IgD-negative memory B cell (primary cell): ENCODE measurements at regions not wholly inside any gene's neighbourhood (a gene's known extent, or its start where the extent isn't known, plus 50 kb on each side); places are given as distances from the start of the nearest gene placed in this dataset.

Source experiments
- H3K27ac Mint-ChIP-seq, 3 donors: one replicate each; pipeline ENCODE4 v1.8.0; 2020 to 2022; ENCODE audit warnings: mild to moderate bottlenecking in 3 of 3, mixed read lengths in 3 of 3, moderate library complexity in 1 of 3
- H3K27me3 Mint-ChIP-seq: one replicate; pipeline ENCODE4 v1.8.0; 2021; ENCODE audit warnings: mixed read lengths
- H3K36me3 Mint-ChIP-seq: one replicate; pipeline ENCODE4 v1.8.0; 2020; ENCODE audit warnings: mild to moderate bottlenecking, mixed read lengths
- H3K4me1 Mint-ChIP-seq, 3 donors: one replicate each; pipeline ENCODE4 v1.8.0; 2020 to 2022; ENCODE audit warnings: mixed read lengths in 3 of 3, mild to moderate bottlenecking in 1 of 3
- H3K4me3 Mint-ChIP-seq, 4 donors: one replicate each; pipeline ENCODE4 v1.8.0; 2020 to 2022; ENCODE audit warnings: mild to moderate bottlenecking in 4 of 4, mixed read lengths in 4 of 4, moderate library complexity in 3 of 4
- H3K9me3 Mint-ChIP-seq, 3 donors: one replicate each; pipeline ENCODE4 v1.8.0; 2020 to 2021; ENCODE audit warnings: mixed read lengths in 3 of 3, mild to moderate bottlenecking in 1 of 3

DNA sequence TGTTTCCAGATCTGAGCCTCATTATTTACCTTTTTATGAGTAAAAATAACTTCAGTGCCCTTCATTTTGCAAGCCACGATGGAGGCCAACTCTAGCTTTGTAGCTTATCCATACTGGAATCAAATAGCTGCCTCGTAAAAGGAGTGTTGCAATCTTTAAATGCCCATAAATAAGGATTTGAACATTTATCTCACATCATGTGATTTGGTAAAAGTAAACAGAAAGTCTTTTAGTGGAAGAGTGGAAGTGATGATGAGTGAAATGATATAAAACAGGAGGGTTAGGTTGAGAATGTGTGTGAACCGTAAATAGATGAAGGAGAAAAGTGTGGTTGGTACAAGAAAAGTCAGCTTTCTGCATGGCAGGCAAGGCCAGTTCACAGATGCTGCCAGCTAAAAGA, 348.9 kb downstream of the OSR1 start:
- Mint-ChIP-seq H3K4me3 (no peak overlapping the region), H3K9me3 (peaks cover 0 to 2% (median 2%) of the 10 kb centered on the region in 3 donors)

DNA sequence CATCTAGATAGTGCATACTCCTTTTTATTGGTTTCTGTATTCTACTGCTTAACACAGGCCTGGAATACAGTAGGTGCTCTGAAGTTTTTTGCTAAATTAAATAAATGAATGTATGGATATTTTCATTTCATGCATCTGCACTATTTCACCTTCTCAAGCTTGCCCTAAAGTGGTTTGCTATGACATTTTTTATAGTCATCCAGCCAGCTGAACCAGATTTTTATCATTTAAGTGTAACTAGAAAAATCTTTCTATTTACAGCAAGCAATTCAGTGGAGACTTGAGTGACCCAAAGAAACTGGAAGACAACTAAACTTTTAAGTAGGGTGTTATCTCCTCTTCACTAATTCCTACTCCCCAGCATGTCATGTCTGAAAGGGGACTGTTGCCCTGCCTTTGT, 354.9 kb downstream of the OSR1 start:
- peaks cover 0 to 2% (median 0%) of the 10 kb centered on the region in 3 donors for H3K9me3 Mint-ChIP-seq
- H3K27ac Mint-ChIP-seq, result no peak overlapping the region
- H3K27me3 Mint-ChIP-seq, result peaks cover 2% of the 10 kb centered on the region
- H3K36me3 Mint-ChIP-seq, result peaks cover 2% of the 10 kb centered on the region
- no peak overlapping the region for H3K4me3 Mint-ChIP-seq
- H3K4me1 Mint-ChIP-seq, result no peaks in the 10 kb centered on the region

More for the DNA sequence above, 348.9 kb downstream of the OSR1 start:
- H3K27ac Mint-ChIP-seq, result no peak overlapping the region
- H3K4me1 Mint-ChIP-seq, result no peaks in the 10 kb centered on the region
- no peaks in the 10 kb centered on the region for H3K36me3 Mint-ChIP-seq
- peaks cover 2% of the 10 kb centered on the region for H3K27me3 Mint-ChIP-seq

DNA sequence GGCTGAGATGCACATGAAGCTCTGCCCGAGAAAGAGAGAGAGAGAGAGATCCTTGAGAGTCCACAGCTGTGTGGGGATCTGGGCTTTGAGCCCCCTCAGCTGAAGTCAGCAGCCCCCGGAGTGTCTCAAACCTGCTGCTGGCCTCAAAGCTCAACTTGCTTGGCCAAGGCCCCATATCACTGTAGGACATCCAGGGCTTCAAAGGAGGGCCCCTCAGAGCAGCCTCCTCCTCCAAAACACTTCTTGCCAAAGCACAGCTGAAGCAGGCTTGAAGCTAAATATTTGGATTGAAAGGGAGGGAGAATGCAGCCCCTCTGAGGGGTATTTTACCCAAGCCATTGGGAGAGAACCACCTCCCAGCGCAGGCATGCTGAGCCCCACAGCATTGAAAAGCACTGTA, 357.6 kb downstream of the OSR1 start:
- peaks cover 0 to 4% (median 0%) of the 10 kb centered on the region in 3 donors for H3K9me3 Mint-ChIP-seq
- H3K4me3 Mint-ChIP-seq, result no peak overlapping the region
- H3K27me3 Mint-ChIP-seq, result no peaks in the 10 kb centered on the region
- peak overlapping the region in 1 of 3 donors; percentile 12 for H3K27ac Mint-ChIP-seq
- H3K4me1 Mint-ChIP-seq, result no peaks in the 10 kb centered on the region
- peaks cover 6% of the 10 kb centered on the region for H3K36me3 Mint-ChIP-seq

DNA sequence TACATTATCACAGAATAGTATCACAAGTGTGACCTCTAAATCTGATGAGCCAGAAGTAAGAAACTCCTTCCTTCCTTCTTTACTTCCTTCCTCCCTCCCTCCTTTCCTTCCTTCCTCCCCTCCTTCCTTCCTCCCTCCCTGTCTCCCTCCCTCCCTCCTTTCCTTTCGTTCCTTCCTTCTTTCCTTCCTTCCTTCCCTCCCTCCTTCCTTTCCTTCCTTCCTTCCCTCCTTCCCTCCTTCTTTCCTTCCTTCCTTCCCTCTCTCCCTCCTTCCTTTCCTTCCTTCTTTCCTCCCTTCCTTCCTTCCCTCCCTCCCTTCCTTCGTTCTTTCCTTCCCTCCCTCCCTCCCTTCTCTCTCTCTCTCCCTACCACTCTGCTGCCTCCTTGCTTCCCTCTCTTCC, 359.2 kb downstream of the OSR1 start:
- no peaks in the 10 kb centered on the region for H3K4me1 Mint-ChIP-seq
- peaks cover 0 to 4% (median 0%) of the 10 kb centered on the region in 3 donors for H3K9me3 Mint-ChIP-seq
- H3K27ac Mint-ChIP-seq, result no peak overlapping the region
- no peaks in the 10 kb centered on the region for H3K27me3 Mint-ChIP-seq
- peaks cover 6% of the 10 kb centered on the region for H3K36me3 Mint-ChIP-seq
- H3K4me3 Mint-ChIP-seq, result no peak overlapping the region

DNA sequence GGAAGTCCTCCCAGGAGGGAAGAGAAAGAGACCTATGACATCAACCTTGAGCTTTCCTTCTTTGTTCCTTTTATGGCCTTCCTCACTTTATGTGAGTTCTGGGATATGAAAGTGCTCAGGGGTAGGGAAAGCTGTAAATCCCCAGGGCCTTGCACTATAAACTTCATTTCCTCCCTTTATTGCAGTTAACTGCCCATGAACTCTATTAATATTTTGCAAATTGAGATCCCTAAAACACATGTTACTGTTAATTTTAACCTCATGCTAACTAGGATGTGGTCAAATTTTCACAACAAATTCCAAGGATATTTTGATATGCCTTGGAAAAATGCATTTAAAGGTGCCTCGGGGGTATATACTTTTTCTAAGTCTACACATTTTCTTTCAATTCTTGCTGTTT, 359.9 kb downstream of the OSR1 start:
- peaks cover 6% of the 10 kb centered on the region for H3K36me3 Mint-ChIP-seq
- no peaks in the 10 kb centered on the region for H3K4me1 Mint-ChIP-seq
- peak overlapping the region in 1 of 3 donors; percentile 28 for H3K27ac Mint-ChIP-seq
- H3K4me3 Mint-ChIP-seq, result no peak overlapping the region
- no peaks in the 10 kb centered on the region for H3K27me3 Mint-ChIP-seq
- peaks cover 0 to 4% (median 0%) of the 10 kb centered on the region in 3 donors for H3K9me3 Mint-ChIP-seq

DNA sequence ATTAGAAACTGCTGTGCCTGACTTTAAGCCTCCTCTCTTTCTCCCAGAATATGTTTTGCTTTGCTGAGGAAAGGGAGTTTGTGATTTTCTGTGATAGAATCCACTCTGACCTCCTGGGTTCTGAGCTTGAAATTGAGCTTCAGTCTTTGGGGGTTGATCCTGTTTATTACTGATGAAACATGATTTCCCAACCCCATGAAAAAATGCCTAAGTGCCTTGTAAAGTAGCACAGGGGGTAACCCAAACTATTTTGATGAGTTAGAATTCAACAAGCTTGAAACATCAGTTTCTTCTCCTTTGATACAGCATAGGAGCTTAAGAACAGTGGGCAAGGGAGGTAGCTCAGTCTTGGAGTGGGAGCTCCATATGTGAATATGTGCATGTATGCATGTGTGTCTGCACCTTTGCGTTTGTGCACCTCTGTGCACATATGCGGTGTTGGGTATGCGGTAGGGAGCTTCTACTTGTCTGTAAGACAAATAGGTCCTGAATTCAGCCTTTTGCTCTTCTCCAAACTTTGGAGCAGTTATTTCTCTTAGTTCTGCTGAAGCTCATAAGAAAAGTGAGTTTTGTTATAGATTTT, 364.6 kb downstream of the OSR1 start:
- Mint-ChIP-seq H3K27me3 (no peaks in the 10 kb centered on the region), H3K9me3 (peaks cover 0 to 2% (median 0%) of the 10 kb centered on the region in 3 donors), H3K27ac (no peak overlapping the region), H3K4me3 (no peak overlapping the region), H3K36me3 (peaks cover 4% of the 10 kb centered on the region), H3K4me1 (no peaks in the 10 kb centered on the region)

DNA sequence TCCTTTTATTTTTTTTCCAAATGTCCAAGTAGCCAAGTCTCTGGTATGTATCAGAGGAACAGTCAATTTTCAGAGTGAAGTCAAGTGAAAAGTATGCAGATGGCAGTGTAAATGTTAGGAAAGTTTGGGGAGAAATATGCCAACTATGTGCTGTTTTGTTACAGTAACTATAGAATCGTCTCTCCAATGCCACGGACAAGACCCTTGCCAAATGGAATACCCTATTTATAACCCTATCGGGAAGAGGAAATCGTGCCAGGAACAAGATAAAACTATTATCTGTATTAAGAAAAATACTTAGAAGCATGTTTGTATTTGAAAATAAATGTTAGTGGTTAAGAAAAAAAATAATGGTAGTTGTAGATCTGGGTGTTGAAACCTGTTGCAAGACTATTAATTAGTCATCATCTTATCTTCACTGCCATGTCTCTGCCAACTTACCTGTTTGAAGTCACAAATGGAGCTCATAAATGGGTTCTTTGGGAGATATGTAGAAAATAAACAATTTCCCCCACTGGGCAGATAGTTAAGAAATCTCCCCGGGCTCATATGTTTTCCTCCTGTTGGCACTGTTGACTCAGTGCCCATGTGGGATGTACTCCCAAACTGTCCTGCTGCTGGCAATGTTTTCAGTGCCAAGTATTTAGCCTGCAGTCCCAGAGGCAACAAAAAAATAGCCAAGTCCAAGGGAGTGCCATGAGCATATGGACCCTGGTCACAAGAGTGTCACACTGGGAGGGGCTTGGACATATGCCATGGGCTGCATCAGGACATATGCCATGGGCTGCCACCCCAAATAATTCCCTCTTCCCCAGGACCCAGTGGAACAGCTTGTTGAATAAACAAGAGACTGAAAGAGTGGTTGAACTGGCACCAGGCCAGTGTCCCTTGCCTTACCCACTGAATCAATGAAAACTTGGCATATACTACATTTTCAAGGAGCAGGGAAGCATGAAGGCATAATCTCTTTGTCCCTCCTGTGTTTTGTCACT, 366.9 kb downstream of the OSR1 start:
- Mint-ChIP-seq H3K36me3 (peaks cover 4% of the 10 kb centered on the region), H3K4me1 (no peaks in the 10 kb centered on the region), H3K4me3 (no peak overlapping the region), H3K9me3 (no peaks in the 10 kb centered on the region), H3K27me3 (no peaks in the 10 kb centered on the region), H3K27ac (no peak overlapping the region)

DNA sequence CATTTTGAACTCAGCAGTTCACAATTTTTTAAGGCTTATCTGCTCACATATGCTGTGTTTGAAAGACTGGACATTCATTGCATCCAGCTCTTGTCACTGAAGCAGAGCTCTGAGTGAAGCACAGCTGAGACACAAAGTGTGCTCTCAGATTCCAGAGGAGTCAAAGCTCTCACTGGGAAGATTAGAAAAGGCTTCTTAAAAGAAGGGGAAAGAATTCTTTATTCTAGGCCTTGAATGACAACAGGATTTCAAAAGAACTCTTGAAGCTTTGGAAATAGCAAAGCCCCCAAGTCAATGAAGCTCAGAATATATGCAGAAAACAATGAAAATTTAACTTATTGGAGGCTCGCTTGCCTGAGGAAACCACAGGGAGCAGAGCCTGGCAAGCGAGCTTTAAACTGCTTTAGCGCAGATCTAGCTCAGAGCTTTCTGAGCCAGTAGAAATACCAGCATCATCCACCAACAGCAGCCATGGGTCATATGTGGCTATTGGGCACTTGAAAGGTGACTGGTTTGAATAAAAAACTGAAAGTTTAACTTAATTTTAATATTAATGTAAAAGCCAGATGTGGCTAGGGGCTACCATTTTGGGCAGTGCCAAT, 369.7 kb downstream of the OSR1 start:
- H3K27ac Mint-ChIP-seq, result no peak overlapping the region
- no peak overlapping the region for H3K4me3 Mint-ChIP-seq
- H3K27me3 Mint-ChIP-seq, result no peaks in the 10 kb centered on the region
- no peaks in the 10 kb centered on the region for H3K36me3 Mint-ChIP-seq
- no peaks in the 10 kb centered on the region for H3K4me1 Mint-ChIP-seq
- H3K9me3 Mint-ChIP-seq, result no peaks in the 10 kb centered on the region

DNA sequence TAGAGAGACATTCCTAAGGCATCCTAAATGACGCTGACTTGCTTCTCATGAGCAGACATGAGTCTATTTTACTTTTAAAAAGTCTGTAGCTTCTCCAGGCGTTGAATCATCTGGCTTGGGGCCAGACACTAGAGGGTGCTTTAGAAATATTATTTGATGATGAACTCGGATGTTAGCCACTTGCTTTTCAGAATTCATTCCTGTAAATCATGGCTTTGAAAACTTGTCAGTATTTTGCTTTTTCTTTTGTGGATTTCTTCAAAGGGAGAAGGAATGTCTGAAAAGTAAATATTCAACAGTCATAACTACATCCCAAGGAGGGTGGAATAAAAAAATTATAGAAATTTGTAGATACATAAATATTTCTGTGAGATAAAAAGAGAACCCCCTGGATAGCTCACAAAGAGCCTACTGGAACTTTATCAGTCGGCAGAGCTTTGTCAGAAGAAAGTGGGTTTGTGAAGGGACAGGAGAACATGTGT, 370.8 kb downstream of the OSR1 start:
- Mint-ChIP-seq H3K27ac (no peak overlapping the region), H3K36me3 (no peaks in the 10 kb centered on the region), H3K4me3 (no peak overlapping the region), H3K27me3 (no peaks in the 10 kb centered on the region), H3K9me3 (no peaks in the 10 kb centered on the region), H3K4me1 (no peaks in the 10 kb centered on the region)

DNA sequence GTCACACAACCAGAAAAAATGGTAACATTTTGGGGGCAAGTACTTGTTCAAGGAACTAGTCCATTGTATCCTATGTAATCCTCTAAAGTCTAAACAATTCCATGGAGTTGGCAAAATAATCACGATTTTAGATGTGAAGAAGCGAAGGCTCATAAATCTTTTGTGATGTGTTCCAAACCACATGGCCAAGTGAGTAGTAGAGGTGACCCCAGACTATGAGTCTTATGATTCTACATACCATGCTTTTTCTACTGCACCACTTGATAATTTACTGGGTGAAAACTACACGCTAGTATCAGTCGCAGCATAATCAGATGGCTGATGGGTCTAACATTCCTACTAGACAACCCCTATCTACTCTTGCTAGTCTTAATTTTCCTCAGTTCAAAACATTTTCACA, 371.4 kb downstream of the OSR1 start:
- no peaks in the 10 kb centered on the region for H3K9me3 Mint-ChIP-seq
- no peak overlapping the region for H3K4me3 Mint-ChIP-seq
- no peak overlapping the region for H3K27ac Mint-ChIP-seq
- H3K27me3 Mint-ChIP-seq, result no peaks in the 10 kb centered on the region
- H3K4me1 Mint-ChIP-seq, result no peaks in the 10 kb centered on the region
- no peaks in the 10 kb centered on the region for H3K36me3 Mint-ChIP-seq

DNA sequence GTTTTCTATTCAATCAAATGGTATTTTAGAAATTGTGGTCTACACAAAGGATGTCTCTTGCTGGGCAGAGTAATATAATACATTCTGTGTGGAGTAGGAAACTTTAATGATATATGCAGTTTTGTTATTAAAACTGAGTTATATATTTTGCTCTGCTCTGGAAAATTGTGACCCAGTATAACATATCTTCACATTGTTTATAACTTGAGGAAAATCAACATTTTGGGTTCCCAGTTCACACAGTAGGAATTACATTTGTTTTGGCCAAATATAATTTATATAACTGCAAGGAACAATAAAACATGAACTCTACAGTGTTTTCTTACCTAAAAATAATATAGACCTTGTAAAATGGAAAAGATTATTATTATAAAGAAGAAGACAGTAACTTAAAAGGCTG, 372.4 kb downstream of the OSR1 start:
- Mint-ChIP-seq H3K4me1 (no peaks in the 10 kb centered on the region), H3K27me3 (no peaks in the 10 kb centered on the region), H3K4me3 (no peak overlapping the region), H3K36me3 (peaks cover 1% of the 10 kb centered on the region), H3K9me3 (no peaks in the 10 kb centered on the region), H3K27ac (no peak overlapping the region)

DNA sequence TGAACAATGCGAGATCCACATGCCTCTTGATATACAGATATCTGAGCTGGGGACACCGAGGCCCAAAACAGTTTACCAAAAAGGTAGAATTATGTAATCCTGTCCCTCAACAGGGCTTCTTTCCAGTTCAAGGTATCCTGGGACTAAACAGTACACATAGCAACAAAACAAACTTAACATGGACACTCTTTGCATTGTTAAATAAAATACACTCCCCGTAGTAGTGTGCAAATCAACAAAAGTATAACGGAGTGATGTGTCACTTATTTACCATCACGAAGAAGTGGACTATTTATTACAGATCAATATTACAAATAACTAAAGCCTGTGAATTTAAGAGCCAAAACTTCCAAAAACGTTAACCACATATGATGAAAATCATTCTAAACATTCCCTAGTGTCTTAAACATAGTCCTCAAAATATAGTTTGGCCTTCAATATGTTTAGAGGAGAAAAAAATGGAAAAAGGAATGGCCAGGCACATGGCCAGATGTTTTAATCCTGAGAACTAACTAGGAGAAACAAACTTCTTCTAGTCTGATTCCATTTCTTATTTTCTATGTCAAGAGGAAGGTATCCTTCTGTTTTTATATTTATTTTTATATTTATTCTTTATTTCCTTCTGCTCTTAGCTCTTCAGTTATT, 377.5 kb downstream of the OSR1 start:
- H3K9me3 Mint-ChIP-seq, result no peaks in the 10 kb centered on the region
- peaks cover 8% of the 10 kb centered on the region for H3K36me3 Mint-ChIP-seq
- no peak overlapping the region for H3K4me3 Mint-ChIP-seq
- H3K27ac Mint-ChIP-seq, result no peak overlapping the region
- H3K4me1 Mint-ChIP-seq, result peaks cover 6% of the 10 kb centered on the region in 3 donors
- peaks cover 15% of the 10 kb centered on the region for H3K27me3 Mint-ChIP-seq

DNA sequence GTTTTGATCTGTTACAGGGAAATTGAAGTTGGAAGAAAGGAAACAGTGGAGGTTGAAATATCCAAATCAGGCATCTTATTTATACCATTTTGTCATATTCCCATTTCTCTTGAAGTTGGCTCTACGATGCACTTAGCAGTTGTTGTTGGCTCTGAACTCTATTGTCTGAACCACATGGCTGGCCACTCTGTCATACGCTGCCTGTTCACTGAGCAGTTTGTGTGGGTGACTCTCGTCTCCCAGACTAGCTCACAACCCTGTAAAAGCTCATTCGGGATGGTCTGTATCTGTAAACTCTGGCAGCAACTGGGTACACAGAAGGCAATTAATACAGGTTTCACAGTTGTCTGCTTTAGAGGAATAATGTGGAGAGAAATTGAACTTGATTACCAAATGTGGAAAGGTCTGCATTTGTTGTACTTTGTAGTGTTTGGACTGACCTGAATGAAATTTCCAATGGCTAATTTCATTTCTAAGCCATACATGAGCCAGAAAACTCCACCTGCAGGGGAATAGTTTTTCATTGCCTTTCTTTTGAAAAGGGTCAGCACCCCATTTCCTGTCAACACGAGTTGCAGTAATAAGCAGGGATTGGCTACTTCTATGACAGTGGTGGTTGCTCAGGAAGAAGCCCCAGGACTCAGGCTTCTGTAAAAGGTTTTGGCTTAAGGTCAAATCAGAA, 378.2 kb downstream of the OSR1 start:
- Mint-ChIP-seq H3K4me1 (peaks cover 7 to 11% (median 11%) of the 10 kb centered on the region in 3 donors), H3K27ac (no peak overlapping the region), H3K9me3 (peaks cover 0 to 3% (median 0%) of the 10 kb centered on the region in 3 donors), H3K4me3 (no peak overlapping the region), H3K36me3 (peaks cover 8% of the 10 kb centered on the region), H3K27me3 (peaks cover 20% of the 10 kb centered on the region)

DNA sequence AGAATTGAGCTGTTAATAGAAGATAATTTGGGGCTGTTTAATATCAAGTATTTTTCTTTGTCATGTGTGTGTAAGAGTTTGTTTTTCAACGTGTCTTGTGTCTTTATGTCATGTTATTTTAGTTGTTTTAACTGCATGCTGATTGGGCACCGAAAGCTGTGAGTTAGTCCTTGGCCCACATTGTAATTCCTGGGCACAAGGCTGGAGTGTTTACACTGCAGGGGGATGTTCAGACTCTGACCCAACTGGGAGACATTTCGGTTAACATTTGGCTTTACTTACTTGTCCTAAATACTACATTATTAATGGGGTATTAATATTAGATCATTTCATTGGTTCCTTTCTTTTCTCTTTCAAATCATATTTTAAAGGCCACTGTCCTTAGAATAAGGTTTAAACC, 381.0 kb downstream of the OSR1 start:
- Mint-ChIP-seq H3K27me3 (peaks cover 35% of the 10 kb centered on the region), H3K9me3 (peaks cover 0 to 5% (median 3%) of the 10 kb centered on the region in 3 donors), H3K27ac (no peak overlapping the region), H3K4me3 (no peak overlapping the region), H3K36me3 (peaks cover 8% of the 10 kb centered on the region), H3K4me1 (peaks cover 7 to 12% (median 11%) of the 10 kb centered on the region in 3 donors)
